ENCODE measurements at regions not wholly inside any gene's neighbourhood (a gene's known extent, or its start where the extent isn't known, plus 50 kb on each side); places are given as distances from the start of the nearest gene placed in this dataset.

DNA sequence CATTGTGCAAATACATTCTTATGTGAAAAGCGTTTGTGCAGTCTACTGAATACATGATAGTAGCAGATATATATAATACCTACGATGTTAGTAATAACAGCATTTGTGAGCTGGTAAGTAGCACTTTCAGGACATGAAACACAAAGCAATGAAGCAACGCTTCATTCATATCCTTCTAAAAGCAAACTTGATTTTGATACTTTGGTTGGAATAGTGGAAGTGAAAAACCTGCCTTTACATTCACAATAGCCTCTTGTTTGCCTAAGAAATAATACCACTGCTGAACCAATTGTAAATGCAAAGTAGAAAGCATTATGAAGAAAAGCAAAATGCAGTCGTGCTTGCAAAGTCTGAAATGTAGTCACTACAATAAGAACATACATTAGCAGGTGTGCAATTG, 926.3 kb downstream of the FSTL5 start:
- WGBS, 2 experiments (ENCODE audit: extremely low coverage in 2 of 2, insufficient read length in 1 of 2) = no CpG with 5 or more reads among the region's 4 CpGs
- TF ChIP-seq POLR2A (IDR thresholded peaks at IDR 0.05; ENCODE audit: low read depth, low read length) (no peak), NFE2L2 (IDR thresholded peaks at IDR 0.05; ENCODE audit: low read depth, low read length) (no peak), MAZ (IDR thresholded peaks at IDR 0.05; ENCODE audit: borderline replicate concordance, low read depth, low read length) (no peak), CHD1 (IDR thresholded peaks at IDR 0.05; ENCODE audit: low read depth, low read length) (no peak)
- no peak overlapping the region for H4K91ac ChIP-seq (ENCODE audit: insufficient read depth, low read depth, low read length)
- H4K5ac ChIP-seq (ENCODE audit: low read depth, low read length) = no peak overlapping the region
- no peak overlapping the region for H3K14ac ChIP-seq (replicated peaks; ENCODE audit: low read depth, low read length)
- no peak overlapping the region for H3K27ac ChIP-seq (ENCODE audit: insufficient read depth, low read length)
- no peak overlapping the region for H3K9ac ChIP-seq (ENCODE audit: low read depth, low read length)
- ATAC-seq (ENCODE audit: low read depth) = no peak
- no peaks in the 10 kb centered on the region for H3K9me1 ChIP-seq (ENCODE audit: insufficient read depth, low read length)
- no peak overlapping the region for H2BK5ac ChIP-seq (ENCODE audit: low read depth, low read length, poor library complexity, severe bottlenecking)
- H3K4me3 ChIP-seq (ENCODE audit: insufficient read depth, low read depth, low read length) = no peak overlapping the region
- no peak overlapping the region for H3K23ac ChIP-seq (ENCODE audit: low read depth, low read length)
- no peaks in the 10 kb centered on the region for H4K20me1 ChIP-seq (ENCODE audit: insufficient read depth, low read length)
- no peaks in the 10 kb centered on the region for H3K27me3 ChIP-seq (ENCODE audit: control insufficient read depth, insufficient read depth, low read length)
- H2BK15ac ChIP-seq (ENCODE audit: low read depth, low read length) = no peak overlapping the region
- dilution Hi-C loops (cut with HindIII; ENCODE audit: low sequenced_read_pairs, unreplicated experiment) (no loop called here), intact Hi-C loops (cut with micrococcal nuclease) (no loop called here), in situ Hi-C loops (cut with MboI; ENCODE audit: low sequenced_read_pairs) (no loop called here)
- no peak overlapping the region for H2BK120ac ChIP-seq (ENCODE audit: low read depth, low read length)
- H2AFZ ChIP-seq (replicated peaks; ENCODE audit: low read length, poor library complexity) = no peak overlapping the region
- H3K4ac ChIP-seq (ENCODE audit: low read depth, low read length) = no peak overlapping the region
- no peak overlapping the region for H3K4me2 ChIP-seq (ENCODE audit: low read depth, low read length)
- POLR2A ChIA-PET (ENCODE audit: unreplicated experiment) = no interaction called here
- no peak overlapping the region for H3K56ac ChIP-seq (ENCODE audit: extremely low read depth, insufficient read depth, low read length)
- no peak overlapping the region for H3K18ac ChIP-seq (ENCODE audit: low read depth, low read length)
- no peaks in the 10 kb centered on the region for H3K79me1 ChIP-seq (ENCODE audit: low read depth in 1 of 2, low read length in 2 of 2)
- H2BK20ac ChIP-seq (ENCODE audit: low read depth, low read length) = no peak overlapping the region
- no peaks in the 10 kb centered on the region for H3K9me3 ChIP-seq (ENCODE audit: control insufficient read depth, insufficient read depth, low read length)
- no peak overlapping the region for H2AK9ac ChIP-seq (replicated peaks; ENCODE audit: low read depth, low read length, poor library complexity)
- no peaks in the 10 kb centered on the region for H3K4me1 ChIP-seq (ENCODE audit: control insufficient read depth, insufficient read depth, low read length)
- H4K8ac ChIP-seq (ENCODE audit: low read depth in 2 of 2, low read length in 2 of 2) = no peak overlapping the region
- no peaks in the 10 kb centered on the region for H3K36me3 ChIP-seq (ENCODE audit: control insufficient read depth, insufficient read depth, low read length)
- CTCF ChIA-PET = no interaction called here
- no peak overlapping the region for H2AK5ac ChIP-seq (ENCODE audit: low read depth, low read length)
- DNase-seq = no peak
- no TSS peak for BruUV-seq (replicated peaks)

Measured in IMR-90 (cell line).